ENCODE measurements at regions not wholly inside any gene's neighbourhood (a gene's known extent, or its start where the extent isn't known, plus 50 kb on each side); places are given as distances from the start of the nearest gene placed in this dataset.

GRCh38 chr1:78797108-78797781 lies 147.6 kb downstream of the IFI44 start:
- TF ChIP-seq CTCF (IDR thresholded peaks at IDR 0.05; ENCODE audit: low read depth, low read length) (no peak), EZH2phosphoT487 (IDR thresholded peaks at IDR 0.05; ENCODE audit: low read depth) (no peak)
